Esophagus squamous epithelium (tissue), 5 donors: ENCODE measurements at regions not wholly inside any gene's neighbourhood (a gene's known extent, or its start where the extent isn't known, plus 50 kb on each side); places are given as distances from the start of the nearest gene placed in this dataset.

Experiments
- DNase-seq: peaks from one replicate; lab custom pipeline; 2025; lab: John Stamatoyannopoulos, UW
- H3K27ac ChIP-seq, 4 donors: fragments of 200-600 bp; sonication (generic); one replicate each; pipeline ENCODE4 v1.5.1; 2016 to 2019; ENCODE audit warnings: mild to moderate bottlenecking in 1 of 4
- H3K27me3 ChIP-seq, 4 donors: fragments of 200-600 bp; sonication (generic); 1 replicate in 3 of 4; 2 replicates in 1 of 4; pipeline versions ENCODE4 v1.5.1 to v1.6.0; 2017 to 2021; ENCODE audit warnings: antibody characterized with exemption in 1 of 4
- H3K36me3 ChIP-seq, 3 donors: fragments of 200-600 bp; sonication (generic); one replicate each; pipeline ENCODE4 v1.5.1; 2016 to 2019
- H3K4me1 ChIP-seq, 3 donors: fragments of 200-600 bp; sonication (generic); one replicate each; pipeline ENCODE4 v1.5.1; 2017 to 2019
- H3K4me3 ChIP-seq, 4 donors: fragments of 200-600 bp; sonication (generic); 1 replicate in 3 of 4; 2 replicates in 1 of 4; pipeline ENCODE4 v1.5.1; 2016 to 2019; ENCODE audit warnings: mild to moderate bottlenecking in 2 of 4, moderate library complexity in 1 of 4
- H3K9me3 ChIP-seq, 3 donors: fragments of 200-600 bp; sonication (generic); one replicate each; pipeline ENCODE4 v1.5.1; 2016 to 2019
- POLR2A ChIP-seq, 4 donors: fragments of 450-650 bp; IDR thresholded peaks; one replicate each; pipeline ENCODE4 v1.6.1; 2017; ENCODE audit warnings: antibody characterized with exemption in 4 of 4, mild to moderate bottlenecking in 4 of 4, moderate library complexity in 3 of 4
- WGBS, 2 donors: methylation state at CpG; one replicate each; pipeline ENCODE4 v1.1.5; 2018; 5-methylcytosine and 5-hydroxymethylcytosine counted together
- intact Hi-C: fragments of 100-400 bp; cut with DNase I; formaldehyde crosslinking; loops from one replicate; pipeline ENCODE4 v1.15.0; 2022
- TF ChIP-seq, protein P1 (sequence below), 6 experiments: fragments of 450-650 bp in 4 of 6; fragments of 200-600 bp in 2 of 6; sonication (generic) in 2 of 6; IDR thresholded peaks; one replicate each; pipeline ENCODE4 v1.5.1; 2016 to 2019; ENCODE audit warnings: antibody characterized with exemption in 6 of 6, mild to moderate bottlenecking in 4 of 6, moderate library complexity in 4 of 6
- donor health status: DM: yes; HTN: yes; CAD: no.

DNA sequence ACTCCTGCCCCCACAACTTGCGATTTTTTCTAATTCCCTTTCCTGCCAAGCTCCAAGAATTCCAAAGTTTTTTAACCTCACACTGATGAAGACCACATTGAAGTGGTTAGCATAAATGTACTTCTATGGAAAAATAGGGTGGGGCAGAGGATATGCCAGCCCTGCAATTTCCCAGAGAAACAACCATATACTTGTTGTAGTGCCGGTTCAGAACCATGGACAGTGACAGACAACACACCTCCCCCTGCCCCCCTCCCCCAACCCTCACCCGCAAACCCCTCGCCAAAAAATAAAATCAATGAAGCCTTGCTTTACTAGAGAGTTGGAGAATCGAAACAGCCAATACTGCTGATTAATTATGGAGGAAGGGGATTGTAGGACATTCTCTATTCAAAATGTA is 109.5 kb upstream of the GRIK3 start:
- no peaks in the 10 kb centered on the region for H3K9me3 ChIP-seq
- DNase-seq, result no peak
- H3K27ac ChIP-seq, result no peak overlapping the region
- H3K27me3 ChIP-seq, result peaks cover 0 to 27% (median 0%) of the 10 kb centered on the region in 4 donors
- 30 to 35% methylated on average over 5 of the region's 5 CpGs for WGBS, 2 donors
- intact Hi-C loops, result no loop called here
- H3K36me3 ChIP-seq, result no peaks in the 10 kb centered on the region
- no peak overlapping the region for H3K4me3 ChIP-seq
- no peaks in the 10 kb centered on the region for H3K4me1 ChIP-seq
- TF ChIP-seq, protein P1, sequence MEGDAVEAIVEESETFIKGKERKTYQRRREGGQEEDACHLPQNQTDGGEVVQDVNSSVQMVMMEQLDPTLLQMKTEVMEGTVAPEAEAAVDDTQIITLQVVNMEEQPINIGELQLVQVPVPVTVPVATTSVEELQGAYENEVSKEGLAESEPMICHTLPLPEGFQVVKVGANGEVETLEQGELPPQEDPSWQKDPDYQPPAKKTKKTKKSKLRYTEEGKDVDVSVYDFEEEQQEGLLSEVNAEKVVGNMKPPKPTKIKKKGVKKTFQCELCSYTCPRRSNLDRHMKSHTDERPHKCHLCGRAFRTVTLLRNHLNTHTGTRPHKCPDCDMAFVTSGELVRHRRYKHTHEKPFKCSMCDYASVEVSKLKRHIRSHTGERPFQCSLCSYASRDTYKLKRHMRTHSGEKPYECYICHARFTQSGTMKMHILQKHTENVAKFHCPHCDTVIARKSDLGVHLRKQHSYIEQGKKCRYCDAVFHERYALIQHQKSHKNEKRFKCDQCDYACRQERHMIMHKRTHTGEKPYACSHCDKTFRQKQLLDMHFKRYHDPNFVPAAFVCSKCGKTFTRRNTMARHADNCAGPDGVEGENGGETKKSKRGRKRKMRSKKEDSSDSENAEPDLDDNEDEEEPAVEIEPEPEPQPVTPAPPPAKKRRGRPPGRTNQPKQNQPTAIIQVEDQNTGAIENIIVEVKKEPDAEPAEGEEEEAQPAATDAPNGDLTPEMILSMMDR (IDR thresholded peaks at IDR 0.05), result no peak
- TF ChIP-seq POLR2A (IDR thresholded peaks at IDR 0.05), result no peak

DNA sequence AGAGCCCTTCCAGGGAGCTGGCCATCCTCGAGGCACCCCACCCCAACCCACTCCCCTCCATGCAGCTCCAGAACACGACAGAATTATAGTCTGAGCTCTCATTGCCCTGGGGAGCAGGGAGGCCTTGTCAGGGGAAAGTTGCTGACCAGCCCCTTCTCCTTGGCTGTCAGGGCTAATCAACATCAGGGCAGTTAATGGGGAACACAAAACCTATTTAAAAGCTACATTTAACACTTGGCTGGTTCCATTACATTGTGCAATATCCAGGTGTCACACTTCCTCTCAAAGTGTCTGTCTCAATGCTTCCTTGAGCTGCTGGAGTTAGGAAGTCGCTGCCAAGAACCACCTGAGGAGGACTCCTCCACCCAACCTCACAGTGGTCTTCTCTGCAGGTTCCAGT is 111.8 kb upstream of the GRIK3 start:
- no peaks in the 10 kb centered on the region for H3K9me3 ChIP-seq
- no peak for DNase-seq
- H3K36me3 ChIP-seq, result no peaks in the 10 kb centered on the region
- no peak for TF ChIP-seq POLR2A (IDR thresholded peaks at IDR 0.05)
- TF ChIP-seq, protein P1 (IDR thresholded peaks at IDR 0.05), result no peak
- no peaks in the 10 kb centered on the region for H3K4me1 ChIP-seq
- no peak overlapping the region for H3K4me3 ChIP-seq
- 20% methylated on average over 1 of the region's 3 CpGs; no CpG with 5 or more reads in 1 of the 2 donors for WGBS, 2 donors
- peaks cover 0 to 27% (median 0%) of the 10 kb centered on the region in 4 donors for H3K27me3 ChIP-seq
- intact Hi-C loops, result no loop called here
- H3K27ac ChIP-seq, result no peak overlapping the region

DNA sequence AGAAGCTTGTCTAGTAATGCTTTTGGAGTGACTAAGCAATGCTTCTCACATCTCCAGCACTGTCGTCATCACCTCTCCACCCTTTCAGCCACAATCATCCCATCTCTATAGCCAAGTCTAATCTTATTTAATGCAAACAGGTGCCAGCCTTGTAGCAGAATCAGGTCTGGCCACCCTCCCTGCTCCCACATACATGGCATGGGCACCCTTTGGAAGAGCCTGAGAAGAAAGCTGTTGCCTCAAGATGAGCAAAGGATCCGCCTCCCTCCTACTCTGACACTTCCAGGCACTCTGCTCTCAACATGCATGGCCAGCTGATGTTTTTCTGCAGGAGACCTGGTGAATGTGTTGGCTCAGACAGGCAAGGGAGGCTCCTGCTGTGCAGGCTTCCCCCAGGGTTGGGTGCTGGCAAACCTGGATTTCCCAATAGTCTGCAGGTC is 113.1 kb upstream of the GRIK3 start:
- Histone ChIP-seq H3K27ac (no peak overlapping the region), H3K36me3 (no peaks in the 10 kb centered on the region), H3K4me1 (no peaks in the 10 kb centered on the region), H3K27me3 (peaks cover 0 to 25% (median 0%) of the 10 kb centered on the region in 4 donors), H3K4me3 (no peak overlapping the region), H3K9me3 (no peaks in the 10 kb centered on the region)
- no peak for TF ChIP-seq POLR2A (IDR thresholded peaks at IDR 0.05)
- TF ChIP-seq, protein P1 (IDR thresholded peaks at IDR 0.05), result no peak
- WGBS, 2 donors, result 65 to 81% methylated on average over 2 of the region's 2 CpGs
- intact Hi-C loops, result no loop called here
- no peak for DNase-seq

DNA sequence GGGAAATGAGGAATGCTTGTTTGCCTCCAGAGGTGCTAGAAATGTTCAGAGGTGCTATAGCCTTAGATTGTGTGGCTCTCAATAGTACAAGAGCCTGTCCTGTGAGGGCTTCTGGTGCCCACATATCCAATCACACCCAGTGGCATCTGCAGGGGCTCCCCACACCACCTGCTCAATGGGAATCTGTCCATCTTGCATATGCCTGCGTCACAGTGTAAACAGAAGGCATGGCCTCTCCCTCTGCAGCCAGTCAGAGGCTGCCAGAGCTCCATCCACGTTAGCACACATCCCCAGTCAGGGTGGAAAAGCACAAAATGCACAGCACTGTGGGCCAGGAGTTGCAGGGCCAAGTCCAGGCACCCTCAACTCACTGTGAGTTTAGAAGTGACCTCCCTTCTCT is 113.6 kb upstream of the GRIK3 start:
- no peak for DNase-seq
- intact Hi-C loops, result no loop called here
- H3K4me1 ChIP-seq, result no peaks in the 10 kb centered on the region
- no peak for TF ChIP-seq POLR2A (IDR thresholded peaks at IDR 0.05)
- TF ChIP-seq, protein P1 (IDR thresholded peaks at IDR 0.05), result no peak
- no peak overlapping the region for H3K27ac ChIP-seq
- no peak overlapping the region for H3K4me3 ChIP-seq
- WGBS, 2 donors, result 0 to 80% methylated on average over 1 of the region's 2 CpGs
- no peaks in the 10 kb centered on the region for H3K36me3 ChIP-seq
- H3K9me3 ChIP-seq, result no peaks in the 10 kb centered on the region
- peaks cover 0 to 28% (median 0%) of the 10 kb centered on the region in 4 donors for H3K27me3 ChIP-seq

DNA sequence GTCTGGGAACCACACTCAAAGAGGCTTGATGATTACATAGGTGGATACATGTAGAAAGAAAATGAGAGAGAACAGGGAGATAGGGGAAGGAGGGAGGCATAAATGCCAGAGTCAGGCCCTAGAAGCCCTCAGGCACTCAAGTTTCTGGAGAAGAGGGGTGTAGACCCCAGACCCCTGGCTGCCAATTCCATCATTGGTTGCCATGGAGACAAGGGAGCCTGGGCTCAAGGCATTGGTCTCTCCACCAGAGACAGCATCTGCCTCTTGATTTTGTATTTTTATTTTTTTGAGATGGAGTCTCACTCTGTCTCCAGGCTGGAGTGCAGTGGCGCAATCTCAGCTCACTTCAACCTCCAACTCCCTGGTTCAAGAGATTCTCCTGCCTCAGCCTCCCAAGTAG is 114.3 kb upstream of the GRIK3 start:
- Histone ChIP-seq H3K27ac (no peak overlapping the region), H3K4me3 (no peak overlapping the region), H3K27me3 (peaks cover 0 to 33% (median 0%) of the 10 kb centered on the region in 4 donors), H3K4me1 (no peaks in the 10 kb centered on the region), H3K9me3 (no peaks in the 10 kb centered on the region), H3K36me3 (no peaks in the 10 kb centered on the region)
- no peak for DNase-seq
- intact Hi-C loops, result no loop called here
- TF ChIP-seq, protein P1 (IDR thresholded peaks at IDR 0.05), result no peak
- no peak for TF ChIP-seq POLR2A (IDR thresholded peaks at IDR 0.05)
- WGBS, 2 donors, result 67% methylated on average over 1 of the region's 1 CpG; no CpG with 5 or more reads in 1 of the 2 donors
